ENCODE measurements at regions not wholly inside any gene's neighbourhood (a gene's known extent, or its start where the extent isn't known, plus 50 kb on each side); places are given as distances from the start of the nearest gene placed in this dataset.
A peak's percentile ranks its signal among the peaks of the same experiment; 100 is the strongest.
"Not testable (repeated sequence)": the region's sequence is repeated elsewhere in the genome, so short reads cannot be mapped to it uniquely, and the experiment has no call there.

DNA sequence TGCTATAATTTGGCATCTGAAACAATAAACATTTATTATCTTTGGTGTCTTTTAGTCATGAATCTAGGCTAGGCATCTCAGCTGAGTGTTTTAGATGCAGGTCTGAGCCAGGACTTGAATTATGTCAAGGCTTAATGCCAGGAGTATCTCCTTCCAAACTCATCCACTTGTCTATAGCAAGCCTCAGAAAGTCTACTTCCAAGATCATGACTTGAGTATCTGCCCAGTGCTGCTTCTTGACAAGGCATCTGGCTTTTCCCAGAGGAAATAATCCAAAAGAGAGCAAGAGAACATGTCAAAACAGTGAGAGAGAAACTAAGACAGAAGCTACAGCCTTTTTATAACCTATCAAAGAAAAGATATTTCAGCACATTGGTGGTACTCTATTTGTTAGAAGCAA is 1052.1 kb upstream of the PCDH10 start:
- TF ChIP-seq, protein P1, sequence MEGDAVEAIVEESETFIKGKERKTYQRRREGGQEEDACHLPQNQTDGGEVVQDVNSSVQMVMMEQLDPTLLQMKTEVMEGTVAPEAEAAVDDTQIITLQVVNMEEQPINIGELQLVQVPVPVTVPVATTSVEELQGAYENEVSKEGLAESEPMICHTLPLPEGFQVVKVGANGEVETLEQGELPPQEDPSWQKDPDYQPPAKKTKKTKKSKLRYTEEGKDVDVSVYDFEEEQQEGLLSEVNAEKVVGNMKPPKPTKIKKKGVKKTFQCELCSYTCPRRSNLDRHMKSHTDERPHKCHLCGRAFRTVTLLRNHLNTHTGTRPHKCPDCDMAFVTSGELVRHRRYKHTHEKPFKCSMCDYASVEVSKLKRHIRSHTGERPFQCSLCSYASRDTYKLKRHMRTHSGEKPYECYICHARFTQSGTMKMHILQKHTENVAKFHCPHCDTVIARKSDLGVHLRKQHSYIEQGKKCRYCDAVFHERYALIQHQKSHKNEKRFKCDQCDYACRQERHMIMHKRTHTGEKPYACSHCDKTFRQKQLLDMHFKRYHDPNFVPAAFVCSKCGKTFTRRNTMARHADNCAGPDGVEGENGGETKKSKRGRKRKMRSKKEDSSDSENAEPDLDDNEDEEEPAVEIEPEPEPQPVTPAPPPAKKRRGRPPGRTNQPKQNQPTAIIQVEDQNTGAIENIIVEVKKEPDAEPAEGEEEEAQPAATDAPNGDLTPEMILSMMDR (IDR thresholded peaks at IDR 0.05; ENCODE audit: insufficient read depth, low read depth, low read length, missing control alignments), result no peak
- DNase-seq (ENCODE audit: low read depth), result no peak
- no peak overlapping the region for H3K4me3 ChIP-seq (ENCODE audit: low read depth, low read length)

- no peak for DNase-seq (ENCODE audit: low read depth)
- TF ChIP-seq, protein P1 (IDR thresholded peaks at IDR 0.05; ENCODE audit: insufficient read depth, low read depth, low read length, missing control alignments), result no peak
- no peak overlapping the region for H3K4me3 ChIP-seq (ENCODE audit: low read depth, low read length)
These were observed 1047.6 kb upstream of the PCDH10 start for GRCh38 chr4:132101526-132101925.

GRCh38 chr4:132108784-132109183 is 1040.3 kb upstream of the PCDH10 start:
- TF ChIP-seq, protein P1 (IDR thresholded peaks at IDR 0.05; ENCODE audit: insufficient read depth, low read depth, low read length, missing control alignments), result no peak
- no peak for DNase-seq (ENCODE audit: low read depth)
- no peak overlapping the region for H3K4me3 ChIP-seq (ENCODE audit: low read depth, low read length)

GRCh38 chr4:132114885-132115284 is 1034.2 kb upstream of the PCDH10 start:
- no peak overlapping the region for H3K4me3 ChIP-seq (ENCODE audit: low read depth, low read length)
- no peak for DNase-seq (ENCODE audit: low read depth)
- TF ChIP-seq, protein P1 (IDR thresholded peaks at IDR 0.05; ENCODE audit: insufficient read depth, low read depth, low read length, missing control alignments), result no peak

- H3K4me3 ChIP-seq (ENCODE audit: low read depth, low read length); DNase-seq (ENCODE audit: low read depth): not testable (repeated sequence)
These were observed 1026.4 kb upstream of the PCDH10 start for GRCh38 chr4:132122741-132123140.

- TF ChIP-seq, protein P1 (IDR thresholded peaks at IDR 0.05; ENCODE audit: insufficient read depth, low read depth, low read length, missing control alignments), result no peak
- peak; percentile 26 for DNase-seq (ENCODE audit: low read depth)
- no peak overlapping the region for H3K4me3 ChIP-seq (ENCODE audit: low read depth, low read length)
These were observed 1025.0 kb upstream of the PCDH10 start for GRCh38 chr4:132123870-132124623.

- TF ChIP-seq, protein P1 (IDR thresholded peaks at IDR 0.05; ENCODE audit: insufficient read depth, low read depth, low read length, missing control alignments), result no peak
- H3K4me3 ChIP-seq (ENCODE audit: low read depth, low read length), result no peak overlapping the region
- DNase-seq (ENCODE audit: low read depth), result no peak
These were observed 1024.5 kb upstream of the PCDH10 start for GRCh38 chr4:132124624-132124974.

Data from GM12865 (cell line).